Stimulated activated CD4-positive, alpha-beta T cell treated with anti-CD3 and anti-CD28 coated beads, Interleukin-1b, Interleukin-23, amount 100 ng/mL, for 48 hours (primary cell): ENCODE measurements at regions not wholly inside any gene's neighbourhood (a gene's known extent, or its start where the extent isn't known, plus 50 kb on each side); places are given as distances from the start of the nearest gene placed in this dataset.

Experiments
- DNase-seq: peaks from one replicate; pipeline ENCODE4 v3.0.0-alpha.2; 2020

- DNase-seq: no peak
These were observed 137.6 kb upstream of the HNMT start for GRCh38 chr2:137826373-137827372.

GRCh38 chr2:137828624-137829023 is 135.6 kb upstream of the HNMT start:
- DNase-seq: no peak

- no peak for DNase-seq
These were observed 135.0 kb upstream of the HNMT start for GRCh38 chr2:137829251-137829650.

GRCh38 chr2:137834760-137835379 is 129.4 kb upstream of the HNMT start:
- no peak for DNase-seq

- no peak for DNase-seq
These were observed 127.6 kb upstream of the HNMT start for GRCh38 chr2:137836671-137837070.

GRCh38 chr2:137837830-137838229 is 126.4 kb upstream of the HNMT start:
- DNase-seq: no peak

- DNase-seq: no peak
These were observed 125.8 kb upstream of the HNMT start for GRCh38 chr2:137838255-137839092.

GRCh38 chr2:137842430-137842829 is 121.8 kb upstream of the HNMT start:
- no peak for DNase-seq

- DNase-seq: no peak
These were observed 121.3 kb upstream of the HNMT start for GRCh38 chr2:137842952-137843351.

GRCh38 chr2:137845422-137845821 is 118.9 kb upstream of the HNMT start:
- no peak for DNase-seq

GRCh38 chr2:137846993-137847392 is 117.3 kb upstream of the HNMT start:
- DNase-seq: no peak

- DNase-seq: no peak
These were observed 116.8 kb upstream of the HNMT start for GRCh38 chr2:137847443-137847842.

GRCh38 chr2:137857881-137858280 is 106.4 kb upstream of the HNMT start:
- no peak for DNase-seq

GRCh38 chr2:137862651-137863050 is 101.6 kb upstream of the HNMT start:
- DNase-seq: no peak

- DNase-seq: peak; percentile 47
These were observed 98.2 kb upstream of the HNMT start for GRCh38 chr2:137865954-137866540.

- DNase-seq: no peak
These were observed 93.6 kb upstream of the HNMT start for GRCh38 chr2:137870682-137871081.

- DNase-seq: no peak
These were observed 91.7 kb upstream of the HNMT start for GRCh38 chr2:137872577-137872976.

GRCh38 chr2:137873536-137874244 is 90.6 kb upstream of the HNMT start:
- DNase-seq: no peak

GRCh38 chr2:137879121-137879520 is 85.2 kb upstream of the HNMT start:
- no peak for DNase-seq

- DNase-seq: no peak
These were observed 82.6 kb upstream of the HNMT start for GRCh38 chr2:137881711-137882110.

GRCh38 chr2:137886083-137886831 is 78.0 kb upstream of the HNMT start:
- no peak for DNase-seq
